Skin of body (tissue), 1 donor: ENCODE measurements at regions not wholly inside any gene's neighbourhood (a gene's known extent, or its start where the extent isn't known, plus 50 kb on each side); places are given as distances from the start of the nearest gene placed in this dataset.
"Not testable (repeated sequence)": the region's sequence is repeated elsewhere in the genome, so short reads cannot be mapped to it uniquely, and the experiment has no call there.

Experiments used
- DNase-seq: peaks from one replicate; lab custom pipeline; 2025; lab: John Stamatoyannopoulos, UW

DNA sequence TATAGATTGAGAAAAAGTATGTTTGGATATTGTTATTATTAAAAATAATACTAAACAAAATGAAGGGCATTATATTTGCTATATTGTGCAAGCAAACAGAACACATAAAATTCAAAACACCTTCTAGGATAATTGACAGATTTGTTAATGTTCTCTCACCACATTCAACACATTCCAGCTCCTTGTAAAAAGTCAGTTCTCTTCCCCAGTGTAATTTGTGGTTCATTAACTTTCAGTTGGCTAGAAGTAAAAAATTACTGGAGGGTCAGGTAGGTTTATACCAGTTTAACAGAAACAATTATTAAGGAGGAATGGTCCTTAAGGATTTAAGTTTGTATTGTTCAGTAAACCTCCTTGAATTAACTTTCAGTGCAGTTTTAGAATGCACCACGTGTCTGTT lies 1235.3 kb upstream of the ADGRL2 start:
- DNase-seq, result no peak

DNA sequence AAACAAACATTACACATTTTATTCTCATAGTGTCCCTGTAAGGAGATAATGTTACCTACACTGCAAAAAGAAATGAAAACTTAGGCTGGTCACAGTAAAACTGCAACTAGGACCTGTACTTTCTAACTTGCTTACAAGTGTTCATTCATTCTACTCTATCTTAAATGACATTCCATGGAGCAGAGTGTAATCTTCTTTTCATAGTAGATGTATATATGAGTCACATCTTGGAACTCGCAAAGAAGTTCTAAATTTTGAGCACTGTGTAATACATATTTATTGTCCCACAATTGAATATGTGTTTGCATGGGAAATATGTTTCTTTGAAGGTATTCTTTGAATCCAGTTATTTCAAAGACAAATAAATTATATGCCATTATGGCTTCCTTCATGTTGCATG lies 1258.5 kb upstream of the ADGRL2 start:
- DNase-seq, result no peak

DNA sequence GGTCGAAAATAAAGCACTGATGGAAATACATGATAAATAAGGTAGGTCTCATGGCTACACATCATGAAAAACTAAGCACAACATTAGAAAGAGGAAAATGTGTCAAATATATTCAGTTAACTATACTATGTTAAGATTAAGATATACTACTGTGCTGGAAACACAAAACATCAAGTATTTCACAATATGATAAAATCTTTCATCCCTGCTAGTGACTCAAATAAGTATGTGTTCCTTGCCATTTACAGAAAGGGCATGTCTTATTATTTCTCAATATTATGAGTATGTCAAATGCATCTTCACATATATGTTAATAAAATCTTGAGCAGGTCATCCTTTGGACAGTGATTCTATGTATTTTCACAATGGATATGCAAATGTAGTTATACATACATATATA lies 1260.1 kb upstream of the ADGRL2 start:
- no peak for DNase-seq

DNA sequence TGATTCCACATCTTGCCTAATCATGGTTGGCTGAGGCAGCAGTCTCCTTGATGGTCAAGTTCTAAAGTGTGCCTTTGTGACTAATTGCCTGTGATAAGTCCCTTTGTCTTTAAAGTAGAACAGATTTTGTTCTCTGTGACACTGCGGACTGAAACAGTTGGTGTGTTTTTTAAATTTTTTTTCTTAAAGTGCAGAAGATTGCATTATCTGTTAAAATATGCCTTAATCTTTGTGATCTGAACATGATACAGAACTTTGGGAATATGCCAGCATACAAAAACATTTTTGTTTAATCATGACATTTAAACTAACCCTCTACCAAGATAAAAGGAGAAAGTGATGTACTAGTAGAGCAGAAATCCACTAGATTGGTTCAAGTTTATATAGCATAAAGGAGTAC lies 1260.6 kb upstream of the ADGRL2 start:
- DNase-seq, result no peak

DNA sequence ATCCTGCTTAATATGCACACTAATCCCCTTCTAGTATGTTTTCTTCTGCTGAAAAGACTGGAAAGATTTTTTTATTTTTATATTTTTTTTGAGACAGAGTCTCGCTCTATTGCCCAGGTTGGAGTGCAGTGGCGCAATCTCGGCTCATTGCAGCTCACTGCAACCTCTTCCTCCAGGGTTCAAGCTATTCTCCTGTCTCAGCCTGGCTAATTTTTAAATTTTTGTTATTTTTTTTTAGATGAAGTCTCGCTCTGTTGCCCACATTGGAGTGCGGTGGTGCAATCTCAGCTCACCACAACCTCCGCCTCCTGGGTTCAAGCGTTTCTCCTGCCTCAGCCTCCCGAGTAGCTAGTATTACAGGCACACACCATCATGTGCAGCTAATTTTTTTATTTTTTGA lies 1261.4 kb upstream of the ADGRL2 start:
- DNase-seq, result not testable (repeated sequence)

DNA sequence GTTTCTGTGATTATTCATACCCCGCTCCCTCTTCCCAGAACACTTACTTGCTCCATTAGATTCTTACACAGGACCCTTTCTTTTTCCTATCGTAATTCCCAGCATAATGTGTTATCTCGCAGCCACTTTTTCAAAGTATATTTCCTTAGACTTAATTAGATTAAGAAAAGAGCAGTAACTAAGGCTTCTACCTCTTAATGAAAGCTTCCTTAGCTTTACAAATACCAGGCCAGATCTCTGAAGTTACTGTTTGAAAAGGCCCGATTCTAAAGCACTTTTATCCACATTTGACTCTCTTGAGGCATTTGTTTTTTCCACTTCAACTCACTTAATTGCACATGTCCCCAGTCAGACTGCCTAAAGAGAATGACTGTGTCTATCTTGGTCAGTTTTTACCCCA lies 1264.3 kb upstream of the ADGRL2 start:
- no peak for DNase-seq

DNA sequence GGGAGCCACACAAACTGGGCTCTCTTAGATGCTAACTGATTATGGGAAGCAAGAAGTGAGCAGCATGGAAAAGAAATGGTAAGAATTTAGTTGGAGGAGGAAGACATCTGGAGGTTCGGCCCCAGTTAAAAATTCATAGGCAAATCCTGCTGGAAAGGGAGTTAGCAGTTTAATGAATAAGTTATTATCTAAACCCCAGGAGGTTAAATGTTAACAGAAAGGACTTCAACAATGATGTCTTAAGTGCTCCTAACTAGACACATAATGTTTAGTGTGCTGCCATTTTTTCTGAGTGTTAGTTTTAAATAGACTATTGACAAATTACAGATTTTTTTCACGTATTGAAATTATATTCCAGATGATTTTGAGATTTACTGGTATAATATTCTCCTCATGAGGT lies 1265.3 kb upstream of the ADGRL2 start:
- no peak for DNase-seq

DNA sequence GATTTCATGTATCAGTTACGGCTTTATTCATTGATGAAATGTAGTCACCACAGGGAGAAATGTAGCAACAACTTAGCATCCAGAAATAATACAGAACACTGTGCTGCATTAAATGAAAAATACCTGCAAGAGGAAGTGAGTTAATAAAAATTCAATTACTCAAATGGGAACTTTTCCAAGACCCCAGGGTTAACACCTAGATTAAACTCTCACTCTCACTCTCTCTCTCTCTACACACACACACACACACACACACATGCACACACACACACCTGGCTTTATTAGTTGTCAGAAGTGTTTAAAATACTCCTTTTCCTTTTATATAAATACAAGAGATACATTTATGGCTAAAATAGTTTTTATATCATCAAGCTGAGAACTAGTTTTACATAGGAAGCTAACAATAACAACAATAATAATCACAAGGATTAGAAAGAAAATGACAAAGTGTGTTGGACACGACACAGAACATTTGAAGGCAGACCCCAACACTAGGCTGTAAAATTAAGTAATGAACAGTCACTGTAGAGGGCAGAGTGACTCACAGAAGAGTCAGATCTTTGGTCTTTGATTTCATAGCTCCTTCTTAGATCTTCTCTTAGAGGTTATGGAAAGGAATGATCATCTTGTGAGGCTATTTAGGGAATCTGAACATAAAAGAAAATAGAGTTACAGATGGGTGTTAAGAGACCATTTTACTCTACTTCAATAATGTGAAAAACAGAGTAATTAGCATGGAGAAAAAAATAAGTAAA lies 1266.0 kb upstream of the ADGRL2 start:
- no peak for DNase-seq

DNA sequence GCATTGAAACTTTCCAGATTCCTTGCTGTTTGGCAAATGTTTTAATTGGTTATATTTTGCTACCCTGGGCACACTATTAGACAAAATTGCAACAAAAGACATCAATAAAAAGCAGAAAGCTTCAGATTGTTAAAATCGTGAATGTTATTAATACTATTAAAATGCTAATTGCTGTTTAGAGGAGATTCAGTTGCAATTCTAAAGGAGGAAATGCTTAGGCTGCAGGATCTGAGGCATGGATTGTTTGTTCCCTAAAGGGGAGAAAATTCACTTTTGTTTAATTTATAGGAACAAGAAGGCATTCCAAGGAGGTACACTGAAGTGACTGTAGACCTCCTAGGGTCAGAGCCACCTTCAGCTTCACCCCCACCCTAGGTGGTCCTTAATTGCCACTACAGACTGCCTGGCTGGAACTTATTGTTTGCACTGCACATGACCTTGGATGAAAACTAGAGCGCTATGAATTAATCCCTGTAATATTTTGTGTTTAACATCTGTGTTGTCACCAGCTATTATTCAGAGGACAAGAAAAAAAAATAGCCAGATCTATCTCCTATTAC lies 1266.9 kb upstream of the ADGRL2 start:
- DNase-seq, result no peak

DNA sequence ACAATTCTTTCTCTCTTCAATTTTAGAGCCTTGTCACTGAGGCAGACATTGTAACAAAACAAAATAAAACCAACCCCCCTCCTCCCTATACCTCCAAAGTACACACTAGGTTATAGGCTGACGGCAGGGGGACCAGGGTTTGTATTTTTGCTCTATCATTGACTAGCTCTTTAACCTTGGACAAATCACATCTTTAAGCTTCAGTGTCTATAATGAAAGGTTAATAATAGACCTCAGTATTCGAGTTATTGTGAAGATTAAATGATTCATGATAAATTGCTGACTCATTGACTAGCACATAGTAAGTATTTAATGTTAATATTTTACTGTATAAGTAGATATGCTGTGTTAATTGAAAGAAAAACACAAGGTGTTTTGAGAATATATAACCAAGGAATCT lies 1267.6 kb upstream of the ADGRL2 start:
- no peak for DNase-seq

DNA sequence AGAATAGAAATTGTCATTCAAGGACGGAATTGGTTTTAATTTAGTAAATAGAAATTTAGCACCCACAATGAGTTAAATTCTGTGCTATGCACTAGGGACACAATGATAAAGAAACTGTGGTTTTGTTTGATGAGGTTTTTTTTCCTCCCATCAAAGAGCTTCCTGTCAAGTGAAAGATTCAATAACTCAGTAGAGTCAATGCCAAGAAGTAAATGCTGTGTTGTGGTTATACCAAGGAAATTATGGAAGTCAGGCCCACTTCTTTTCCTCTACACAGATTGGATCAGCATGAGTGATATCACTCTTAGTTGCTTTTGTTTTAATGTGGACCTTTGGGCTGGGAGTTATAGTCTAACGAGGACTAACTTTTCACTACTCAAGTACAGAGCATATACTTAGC lies 1269.6 kb upstream of the ADGRL2 start:
- DNase-seq, result no peak

DNA sequence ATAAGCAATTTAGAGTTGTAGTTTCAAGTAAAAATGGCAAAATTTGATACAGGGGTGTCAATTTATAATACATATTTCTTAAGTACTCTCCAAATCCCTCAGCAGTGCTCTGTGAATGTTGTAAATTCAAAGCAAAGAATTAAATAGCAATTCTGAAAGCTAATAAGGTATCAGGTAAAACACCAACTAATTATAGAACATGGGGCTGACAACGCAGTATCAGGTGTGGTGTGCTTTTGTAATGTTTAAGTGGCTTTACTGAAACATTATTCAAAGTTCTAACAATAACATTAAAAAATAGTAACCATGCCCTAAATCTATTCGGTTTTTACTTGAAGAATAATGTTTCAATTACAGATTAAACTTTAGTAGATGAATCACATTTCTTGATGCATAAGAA lies 1271.2 kb upstream of the ADGRL2 start:
- no peak for DNase-seq

DNA sequence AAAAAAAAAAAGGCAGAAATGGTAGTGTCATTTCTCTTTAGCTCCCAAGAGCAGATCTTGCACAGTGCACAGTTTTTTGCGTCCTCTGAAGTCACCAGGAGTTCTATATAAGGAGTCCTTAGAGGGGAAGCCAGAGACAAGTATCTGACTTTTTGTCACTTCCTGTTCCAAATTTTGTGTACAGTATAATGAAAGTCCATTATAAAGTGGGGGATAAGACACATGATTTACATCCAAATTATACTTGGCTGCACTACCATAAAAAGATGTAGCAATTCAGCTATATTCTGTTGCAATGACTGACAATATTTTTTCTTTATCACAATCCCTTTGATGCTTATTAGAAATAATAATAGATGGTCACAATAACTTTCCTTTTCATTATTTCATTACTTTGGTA lies 1276.9 kb upstream of the ADGRL2 start:
- no peak for DNase-seq

DNA sequence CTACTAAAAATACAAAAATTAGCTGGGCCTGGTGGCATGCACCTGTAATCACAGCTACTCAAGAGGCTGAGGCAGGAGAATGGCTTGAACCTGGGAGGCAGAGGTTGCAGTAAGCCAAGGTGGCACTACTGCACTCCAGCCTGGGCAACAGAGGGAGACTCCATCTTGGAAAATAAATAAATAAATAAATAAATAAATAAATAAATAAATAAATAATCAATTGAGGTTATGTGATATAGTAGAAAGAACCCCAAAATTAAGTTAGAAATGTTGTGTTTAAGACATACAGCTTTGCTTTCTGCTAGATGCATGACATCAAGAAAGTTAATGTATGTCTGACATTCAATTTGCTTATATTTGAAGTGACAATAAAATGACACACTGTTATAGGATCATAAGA lies 1277.7 kb upstream of the ADGRL2 start:
- DNase-seq, result not testable (repeated sequence)

DNA sequence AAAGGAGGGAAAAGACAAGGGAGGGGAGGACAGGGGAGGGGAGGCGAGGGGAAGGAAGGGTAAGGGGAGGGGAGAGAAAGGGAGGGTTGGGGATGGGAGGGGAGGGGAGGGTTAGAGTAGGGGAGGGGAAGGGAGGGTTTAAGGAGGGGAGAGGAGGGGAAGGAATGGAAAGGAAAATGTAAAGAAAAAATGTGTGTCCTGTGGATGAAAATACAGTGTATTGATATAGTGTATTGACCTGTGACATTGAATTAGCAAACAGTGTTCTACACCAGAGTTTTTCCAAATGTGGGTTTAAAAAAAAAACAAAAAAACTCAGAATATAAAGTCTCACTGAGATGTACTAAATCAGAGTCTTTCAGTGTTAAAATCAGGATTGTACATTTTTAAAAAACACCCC lies 1279.8 kb upstream of the ADGRL2 start:
- DNase-seq, result no peak

DNA sequence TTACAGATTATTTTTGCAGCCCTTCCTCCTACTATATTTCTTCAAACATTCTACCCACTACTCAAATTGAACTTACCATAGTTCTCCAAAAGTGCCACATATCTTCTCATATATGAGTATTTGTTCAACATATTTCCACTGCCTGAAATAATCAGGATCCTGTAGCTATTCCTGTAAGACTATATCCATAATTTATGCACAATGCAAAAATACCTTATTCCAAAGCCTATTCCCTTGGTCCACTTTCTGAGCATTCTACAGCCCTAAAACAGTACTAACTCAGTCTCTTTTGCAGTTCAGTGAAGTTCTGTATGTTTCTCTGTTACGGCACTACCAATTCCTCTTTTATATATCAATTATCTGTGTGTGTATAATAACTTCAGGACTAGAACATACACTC lies 1283.7 kb upstream of the ADGRL2 start:
- no peak for DNase-seq

DNA sequence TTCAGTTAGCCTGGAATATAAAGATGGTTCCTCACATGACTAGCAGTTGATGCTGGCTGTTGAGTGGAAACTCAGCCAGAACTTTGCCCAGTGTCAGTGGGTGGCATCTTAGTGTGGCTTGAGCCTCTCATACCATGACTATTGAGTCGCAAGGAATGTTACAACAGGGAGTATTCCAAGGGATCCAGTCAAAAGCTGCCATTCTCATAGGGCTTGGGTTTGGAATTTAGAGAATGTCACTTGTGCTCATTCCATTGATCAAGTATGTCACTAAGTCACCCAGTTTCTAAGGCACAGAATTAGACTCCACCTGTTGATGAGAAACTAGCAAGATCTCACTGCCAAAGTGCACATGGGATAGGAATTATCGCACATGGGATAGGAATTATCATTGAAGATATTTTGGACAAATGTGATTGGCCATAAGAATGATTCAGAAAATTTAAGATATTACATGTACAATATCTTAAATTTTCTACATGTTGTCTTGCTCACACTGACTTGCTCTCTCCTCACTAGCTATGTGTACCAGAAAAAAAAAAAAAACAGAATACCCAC lies 1290.7 kb upstream of the ADGRL2 start:
- no peak for DNase-seq

DNA sequence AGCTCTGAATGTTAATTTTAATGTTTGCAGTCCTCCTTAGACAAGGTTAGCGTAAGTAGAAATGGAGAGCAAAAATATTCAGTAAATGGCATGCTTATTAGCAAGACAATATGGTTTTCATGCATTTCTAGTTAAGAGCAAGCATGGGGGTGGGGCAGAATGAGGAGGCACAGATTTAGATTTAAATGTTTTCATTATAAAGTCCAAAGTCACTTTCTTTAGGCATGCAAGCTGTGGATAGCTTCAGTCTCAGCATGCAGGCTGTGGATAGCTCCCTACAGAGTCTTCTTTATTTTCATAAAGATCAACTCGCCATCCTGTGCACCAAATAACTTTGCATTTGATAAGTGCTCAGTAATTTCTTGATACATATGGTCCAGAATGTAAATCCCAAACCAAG lies 1294.5 kb upstream of the ADGRL2 start:
- DNase-seq, result no peak

DNA sequence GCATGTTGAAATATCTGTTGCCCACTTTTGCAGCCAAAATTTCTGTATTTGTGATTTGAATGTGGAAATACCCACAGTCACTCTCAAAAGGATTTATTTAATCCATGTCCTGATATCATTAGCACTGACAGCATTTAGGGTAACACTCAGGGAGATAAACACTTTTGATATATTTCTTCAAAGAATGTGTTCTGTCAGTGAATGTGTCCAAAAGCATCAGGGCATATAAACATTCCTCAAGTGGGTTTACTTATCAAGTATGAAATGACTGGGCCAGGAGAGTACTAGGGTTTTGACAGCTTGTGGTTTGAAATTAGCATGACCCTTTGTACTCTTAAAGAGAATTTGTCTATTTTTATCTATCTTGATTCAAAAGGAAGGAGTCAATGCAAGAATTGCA lies 1302.1 kb upstream of the ADGRL2 start:
- no peak for DNase-seq

DNA sequence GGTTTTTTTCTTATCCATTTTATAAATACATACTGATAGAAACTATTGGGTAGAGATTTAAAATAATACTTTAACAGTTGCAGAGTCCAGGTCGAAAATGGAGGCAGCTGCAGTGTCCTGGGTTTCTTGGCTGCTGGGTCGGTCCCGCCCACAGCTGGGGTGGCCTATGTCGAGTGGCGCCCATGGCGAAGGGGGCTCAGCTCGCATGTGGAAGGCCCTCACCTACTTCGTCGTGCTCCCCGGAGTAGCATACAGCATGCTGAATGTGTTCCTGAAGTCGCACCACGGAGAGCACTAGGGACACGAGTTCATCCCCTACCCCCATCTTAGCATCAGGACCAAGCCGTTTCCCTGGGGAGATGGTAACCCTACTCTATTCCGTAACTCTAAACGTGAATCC lies 1304.9 kb upstream of the ADGRL2 start:
- no peak for DNase-seq

DNA sequence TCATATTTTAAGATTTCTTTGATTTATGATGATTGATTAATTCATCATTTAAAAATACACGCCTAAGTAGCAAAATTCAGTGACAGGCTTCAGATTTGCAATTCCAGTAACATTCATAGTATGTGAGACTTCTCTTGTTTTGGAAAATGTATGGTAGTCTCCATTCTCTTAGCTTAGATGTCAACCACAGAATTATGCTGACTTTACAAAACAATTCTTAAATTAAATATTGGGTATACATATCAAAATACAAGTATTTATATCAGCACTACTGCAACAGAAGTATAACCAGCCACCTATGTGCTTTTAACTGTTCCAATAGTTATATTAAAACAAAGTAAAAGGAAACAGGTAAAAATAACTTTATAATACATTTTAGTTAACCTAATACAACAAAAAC lies 1328.6 kb upstream of the ADGRL2 start:
- no peak for DNase-seq

DNA sequence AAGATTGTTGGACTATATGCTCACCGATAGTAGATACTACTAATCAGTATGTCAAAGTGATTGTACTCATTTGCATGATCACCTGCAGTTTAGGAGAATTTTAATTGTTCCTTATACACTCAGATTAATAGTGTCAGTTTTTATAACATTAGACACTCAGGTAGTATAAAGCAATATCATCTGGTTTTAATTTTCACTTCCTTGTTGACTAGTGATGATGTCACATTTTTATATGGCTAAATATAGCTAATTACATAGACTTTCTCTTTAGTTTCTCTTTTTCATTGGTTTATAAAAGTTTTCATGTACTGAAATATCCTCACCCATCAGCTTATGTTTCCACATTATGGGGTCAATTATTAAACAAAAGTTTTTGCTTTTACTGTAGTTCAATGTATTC lies 1332.4 kb upstream of the ADGRL2 start:
- DNase-seq, result no peak

DNA sequence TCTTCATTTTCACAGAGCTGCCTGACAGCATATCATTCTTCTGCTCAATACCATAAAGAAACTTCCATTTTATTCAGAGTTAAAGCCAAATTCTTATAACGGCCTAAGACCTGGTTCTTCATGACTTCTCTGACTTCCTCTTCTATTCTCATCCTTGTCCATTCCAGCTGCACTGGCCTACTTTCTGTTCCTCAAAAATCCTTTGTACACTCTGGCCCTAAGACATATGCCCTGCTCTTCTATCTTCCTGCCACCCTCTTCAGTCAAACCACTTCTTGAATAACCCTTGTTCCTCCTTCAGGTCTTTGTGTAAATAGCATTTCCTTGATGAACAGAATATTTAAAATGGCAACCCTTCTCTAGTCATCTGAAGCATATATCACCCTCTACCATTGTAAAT lies 1338.7 kb upstream of the ADGRL2 start:
- no peak for DNase-seq
